Fibroblast of the aortic adventitia (primary cell): ENCODE measurements at regions not wholly inside any gene's neighbourhood (a gene's known extent, or its start where the extent isn't known, plus 50 kb on each side); places are given as distances from the start of the nearest gene placed in this dataset.

Experiments used
- DNase-seq: peaks from one replicate; pipeline ENCODE4 v3.0.0-alpha.2; 2010; ENCODE audit warnings: low read depth
- H3K4me3 ChIP-seq: 2 replicates; pipeline ENCODE4 v1.5.1; 2011; ENCODE audit warnings: low read depth, mild to moderate bottlenecking, control low read depth, low read length, moderate library complexity
- CTCF ChIP-seq: IDR thresholded peaks from 2 replicates; pipeline ENCODE4 v1.5.1; 2011; ENCODE audit warnings: mild to moderate bottlenecking, low read length, control low read depth, inconsistent platforms; ENCODE audit not compliant: insufficient read depth

GRCh38 chr3:87581240-87581639, 304.9 kb upstream of the POU1F1 start:
- no peak for DNase-seq
- no peak overlapping the region for H3K4me3 ChIP-seq
- TF ChIP-seq CTCF, result no peak

GRCh38 chr3:87576752-87577151, 300.4 kb upstream of the POU1F1 start:
- no peak for DNase-seq
- no peak for TF ChIP-seq CTCF

DNA sequence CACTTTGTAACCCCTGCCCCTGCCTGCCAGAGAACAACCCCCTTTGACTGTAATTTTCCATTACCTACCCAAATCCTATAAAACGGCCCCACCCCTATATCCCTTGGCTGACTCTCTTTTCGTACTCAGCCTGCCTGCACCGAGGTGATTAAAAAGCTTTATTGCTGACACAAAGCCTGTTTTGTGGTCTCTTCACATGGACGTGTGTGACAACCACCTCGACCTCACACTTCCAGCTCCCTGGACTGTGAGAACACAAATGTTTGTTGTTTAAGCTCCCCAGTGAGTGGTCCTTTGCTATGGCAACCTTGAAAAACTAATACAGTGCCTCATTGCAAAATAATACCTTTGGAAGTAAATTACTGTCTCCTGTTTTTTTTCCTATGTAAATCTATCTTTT, 299.2 kb upstream of the POU1F1 start:
- no peak overlapping the region for H3K4me3 ChIP-seq
- no peak for DNase-seq
- no peak for TF ChIP-seq CTCF

More at GRCh38 chr3:87576752-87577151, 300.4 kb upstream of the POU1F1 start:
- H3K4me3 ChIP-seq, result no peak overlapping the region

GRCh38 chr3:87568331-87568730, 291.9 kb upstream of the POU1F1 start:
- H3K4me3 ChIP-seq, result no peak overlapping the region
- no peak for TF ChIP-seq CTCF
- peak; percentile 11 for DNase-seq

DNA sequence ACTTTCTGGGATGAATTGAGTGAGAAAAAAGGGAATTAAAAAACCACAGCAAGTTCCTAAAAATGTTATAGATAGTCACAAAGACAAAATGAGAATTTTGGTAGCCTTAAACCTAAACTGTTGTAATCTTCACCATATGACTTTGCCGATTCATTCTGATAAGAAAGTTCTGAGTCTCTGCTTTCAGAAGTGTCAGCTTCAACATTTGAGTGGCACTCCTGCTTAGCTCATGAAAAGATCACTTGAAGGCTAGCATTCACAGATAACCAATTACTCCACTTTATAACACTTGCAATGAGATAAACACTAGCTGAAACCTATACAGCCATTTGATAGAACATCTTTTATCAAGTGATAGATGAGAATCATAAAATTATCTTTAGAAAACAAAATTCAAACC, 288.1 kb upstream of the POU1F1 start:
- DNase-seq, result no peak

DNA sequence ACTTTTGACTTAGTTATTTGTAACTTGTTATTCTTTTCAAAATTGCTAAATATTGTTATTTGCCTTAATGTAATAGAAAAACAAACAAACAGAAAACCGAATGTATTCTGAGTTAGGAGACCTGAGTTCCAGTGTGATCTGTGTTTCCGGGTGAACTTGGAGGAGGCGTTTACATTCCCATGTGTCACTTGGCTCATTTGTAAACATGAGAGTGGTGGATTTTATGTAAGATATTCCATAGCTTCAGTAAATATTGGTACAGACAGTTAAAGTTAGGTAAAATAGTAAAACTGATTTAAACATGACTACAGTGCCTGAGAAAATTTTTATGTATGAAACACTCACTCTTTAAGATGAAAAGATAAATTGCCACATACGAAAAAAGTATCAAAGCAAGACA, 287.3 kb upstream of the POU1F1 start:
- no peak overlapping the region for H3K4me3 ChIP-seq
- DNase-seq, result no peak
- no peak for TF ChIP-seq CTCF

More for the DNA sequence above, 288.1 kb upstream of the POU1F1 start:
- H3K4me3 ChIP-seq, result no peak overlapping the region
- no peak for TF ChIP-seq CTCF

DNA sequence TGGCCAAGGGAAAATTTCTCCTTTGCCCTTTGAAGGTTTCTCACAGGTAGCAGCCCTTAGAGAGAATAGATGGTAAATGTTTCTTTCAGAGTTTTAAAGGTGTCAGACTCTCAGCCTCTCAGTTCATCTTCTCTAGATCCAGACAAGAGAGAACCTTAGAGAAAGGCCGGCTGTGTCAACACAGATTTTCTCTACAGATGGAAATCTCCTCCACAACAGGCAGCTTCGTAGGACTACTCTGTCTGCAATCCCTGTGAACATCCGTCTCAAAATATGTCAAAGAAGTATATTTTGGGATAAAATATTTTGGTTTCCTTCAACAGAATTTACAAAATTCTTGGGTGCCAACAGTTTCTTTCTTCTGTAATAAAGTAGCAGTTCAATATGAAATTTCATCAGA, 282.1 kb upstream of the POU1F1 start:
- no peak overlapping the region for H3K4me3 ChIP-seq
- DNase-seq, result no peak
- no peak for TF ChIP-seq CTCF
